Ishikawa (cell line): ENCODE measurements at regions not wholly inside any gene's neighbourhood (a gene's known extent, or its start where the extent isn't known, plus 50 kb on each side); places are given as distances from the start of the nearest gene placed in this dataset.

Experiments
- CEBPB ChIP-seq: IDR thresholded peaks from 2 replicates; pipeline ENCODE4 v1.6.1; 2012
- CREB1 ChIP-seq: IDR thresholded peaks from 2 replicates; pipeline ENCODE4 v1.6.1; 2012; ENCODE audit warnings: low read depth
- EGR1 ChIP-seq: IDR thresholded peaks from 2 replicates; pipeline ENCODE4 v1.6.1; 2012
- EP300 ChIP-seq: IDR thresholded peaks from 2 replicates; pipeline ENCODE4 v1.6.1; 2012; ENCODE audit warnings: borderline replicate concordance
- FOXM1 ChIP-seq: IDR thresholded peaks from 2 replicates; pipeline ENCODE4 v1.6.1; 2012; ENCODE audit warnings: low read depth, borderline replicate concordance
- NFIC ChIP-seq: IDR thresholded peaks from 2 replicates; pipeline ENCODE4 v1.6.1; 2012
- RAD21 ChIP-seq: IDR thresholded peaks from 2 replicates; pipeline ENCODE4 v1.6.1; 2012; ENCODE audit warnings: low read depth
- TAF1 ChIP-seq: IDR thresholded peaks from 2 replicates; pipeline ENCODE4 v1.6.1; 2012; ENCODE audit warnings: low read depth, mild to moderate bottlenecking
- TCF12 ChIP-seq: IDR thresholded peaks from 2 replicates; pipeline ENCODE4 v1.6.1; 2012; ENCODE audit warnings: low read depth
- YY1 ChIP-seq: IDR thresholded peaks from 2 replicates; pipeline ENCODE4 v1.6.1; 2012; ENCODE audit warnings: low read depth
- TF ChIP-seq, protein P1 (sequence below): IDR thresholded peaks from 2 replicates; pipeline ENCODE4 v1.6.1; 2012
- TF ChIP-seq, protein P2 (sequence below): IDR thresholded peaks from 2 replicates; pipeline ENCODE4 v1.6.1; 2012; ENCODE audit warnings: low read depth, mild to moderate bottlenecking
- TF ChIP-seq, protein P3 (sequence below): IDR thresholded peaks from 2 replicates; pipeline ENCODE4 v1.6.1; 2012

DNA sequence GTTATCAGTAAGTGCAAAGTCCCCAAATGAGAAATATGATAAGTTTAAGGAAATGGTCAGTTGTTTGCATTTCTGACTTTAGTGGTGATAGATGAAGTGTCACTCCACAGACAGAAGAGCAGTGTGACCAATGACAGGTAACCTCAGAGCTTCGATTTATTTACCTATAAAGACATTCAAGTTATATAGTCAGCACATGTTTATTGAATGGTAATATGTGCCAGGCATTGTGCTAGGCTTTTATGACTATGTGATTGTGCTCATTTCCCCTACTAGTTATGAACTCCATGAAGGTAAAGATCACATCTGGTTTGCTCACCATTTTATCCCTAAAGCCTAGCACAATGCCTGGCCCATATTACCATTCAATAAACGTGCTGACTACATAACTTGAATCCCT is 222.4 kb downstream of the HHIPL2 start:
- no peak for TF ChIP-seq CREB1
- no peak for TF ChIP-seq NFIC
- no peak for TF ChIP-seq RAD21
- TF ChIP-seq TCF12: no peak
- TF ChIP-seq CEBPB: no peak
- no peak for TF ChIP-seq TAF1
- TF ChIP-seq, protein P1, sequence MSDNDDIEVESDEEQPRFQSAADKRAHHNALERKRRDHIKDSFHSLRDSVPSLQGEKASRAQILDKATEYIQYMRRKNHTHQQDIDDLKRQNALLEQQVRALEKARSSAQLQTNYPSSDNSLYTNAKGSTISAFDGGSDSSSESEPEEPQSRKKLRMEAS: no peak
- TF ChIP-seq, protein P2, sequence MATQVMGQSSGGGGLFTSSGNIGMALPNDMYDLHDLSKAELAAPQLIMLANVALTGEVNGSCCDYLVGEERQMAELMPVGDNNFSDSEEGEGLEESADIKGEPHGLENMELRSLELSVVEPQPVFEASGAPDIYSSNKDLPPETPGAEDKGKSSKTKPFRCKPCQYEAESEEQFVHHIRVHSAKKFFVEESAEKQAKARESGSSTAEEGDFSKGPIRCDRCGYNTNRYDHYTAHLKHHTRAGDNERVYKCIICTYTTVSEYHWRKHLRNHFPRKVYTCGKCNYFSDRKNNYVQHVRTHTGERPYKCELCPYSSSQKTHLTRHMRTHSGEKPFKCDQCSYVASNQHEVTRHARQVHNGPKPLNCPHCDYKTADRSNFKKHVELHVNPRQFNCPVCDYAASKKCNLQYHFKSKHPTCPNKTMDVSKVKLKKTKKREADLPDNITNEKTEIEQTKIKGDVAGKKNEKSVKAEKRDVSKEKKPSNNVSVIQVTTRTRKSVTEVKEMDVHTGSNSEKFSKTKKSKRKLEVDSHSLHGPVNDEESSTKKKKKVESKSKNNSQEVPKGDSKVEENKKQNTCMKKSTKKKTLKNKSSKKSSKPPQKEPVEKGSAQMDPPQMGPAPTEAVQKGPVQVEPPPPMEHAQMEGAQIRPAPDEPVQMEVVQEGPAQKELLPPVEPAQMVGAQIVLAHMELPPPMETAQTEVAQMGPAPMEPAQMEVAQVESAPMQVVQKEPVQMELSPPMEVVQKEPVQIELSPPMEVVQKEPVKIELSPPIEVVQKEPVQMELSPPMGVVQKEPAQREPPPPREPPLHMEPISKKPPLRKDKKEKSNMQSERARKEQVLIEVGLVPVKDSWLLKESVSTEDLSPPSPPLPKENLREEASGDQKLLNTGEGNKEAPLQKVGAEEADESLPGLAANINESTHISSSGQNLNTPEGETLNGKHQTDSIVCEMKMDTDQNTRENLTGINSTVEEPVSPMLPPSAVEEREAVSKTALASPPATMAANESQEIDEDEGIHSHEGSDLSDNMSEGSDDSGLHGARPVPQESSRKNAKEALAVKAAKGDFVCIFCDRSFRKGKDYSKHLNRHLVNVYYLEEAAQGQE: no peak
- TF ChIP-seq YY1: no peak
- no peak for TF ChIP-seq EGR1
- no peak for TF ChIP-seq EP300
- TF ChIP-seq, protein P3, sequence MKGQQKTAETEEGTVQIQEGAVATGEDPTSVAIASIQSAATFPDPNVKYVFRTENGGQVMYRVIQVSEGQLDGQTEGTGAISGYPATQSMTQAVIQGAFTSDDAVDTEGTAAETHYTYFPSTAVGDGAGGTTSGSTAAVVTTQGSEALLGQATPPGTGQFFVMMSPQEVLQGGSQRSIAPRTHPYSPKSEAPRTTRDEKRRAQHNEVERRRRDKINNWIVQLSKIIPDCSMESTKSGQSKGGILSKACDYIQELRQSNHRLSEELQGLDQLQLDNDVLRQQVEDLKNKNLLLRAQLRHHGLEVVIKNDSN: no peak
- TF ChIP-seq FOXM1: no peak
